ENCODE measurements at regions not wholly inside any gene's neighbourhood (a gene's known extent, or its start where the extent isn't known, plus 50 kb on each side); places are given as distances from the start of the nearest gene placed in this dataset.
"Not testable (repeated sequence)": the region's sequence is repeated elsewhere in the genome, so short reads cannot be mapped to it uniquely, and the experiment has no call there.

GRCh38 chr9:102355982-102356381 is 617.5 kb upstream of the GRIN3A start:
- DNase-seq: no peak

GRCh38 chr9:102354041-102354440 is 615.6 kb upstream of the GRIN3A start:
- no peak for DNase-seq

- DNase-seq: not testable (repeated sequence)
These were observed 599.0 kb upstream of the GRIN3A start for GRCh38 chr9:102337471-102337870.

GRCh38 chr9:102309379-102309778 is 570.9 kb upstream of the GRIN3A start:
- no peak for DNase-seq

GRCh38 chr9:102295188-102295587 is 556.7 kb upstream of the GRIN3A start:
- DNase-seq: no peak

- no peak for DNase-seq
These were observed 535.5 kb upstream of the GRIN3A start for GRCh38 chr9:102273952-102274351.

- no peak for DNase-seq
These were observed 514.7 kb upstream of the GRIN3A start for GRCh38 chr9:102253099-102253498.

GRCh38 chr9:102244916-102245315 is 506.5 kb upstream of the GRIN3A start:
- no peak for DNase-seq

GRCh38 chr9:102237520-102237919 is 499.1 kb upstream of the GRIN3A start:
- DNase-seq: no peak

- no peak for DNase-seq
These were observed 498.6 kb upstream of the GRIN3A start for GRCh38 chr9:102237094-102237493.

GRCh38 chr9:102227416-102227815 is 489.0 kb upstream of the GRIN3A start:
- DNase-seq: not testable (repeated sequence)

GRCh38 chr9:102225841-102226441 is 487.5 kb upstream of the GRIN3A start:
- no peak for DNase-seq

GRCh38 chr9:102223320-102224136 is 485.1 kb upstream of the GRIN3A start:
- DNase-seq: not testable (repeated sequence)

GRCh38 chr9:102209176-102209575 is 470.7 kb upstream of the GRIN3A start:
- no peak for DNase-seq

GRCh38 chr9:102206432-102206831 is 468.0 kb upstream of the GRIN3A start:
- no peak for DNase-seq

- DNase-seq: no peak
These were observed 466.8 kb upstream of the GRIN3A start for GRCh38 chr9:102205251-102205650.

GRCh38 chr9:102202126-102202525 is 463.7 kb upstream of the GRIN3A start:
- no peak for DNase-seq

- no peak for DNase-seq
These were observed 447.5 kb upstream of the GRIN3A start for GRCh38 chr9:102185962-102186361.

- DNase-seq: no peak
These were observed 446.9 kb upstream of the GRIN3A start for GRCh38 chr9:102185371-102185770.

GRCh38 chr9:102178811-102179210 is 440.4 kb upstream of the GRIN3A start:
- DNase-seq: no peak

- not testable (repeated sequence) for DNase-seq
These were observed 435.8 kb upstream of the GRIN3A start for GRCh38 chr9:102174202-102174601.

- no peak for DNase-seq
These were observed 425.8 kb upstream of the GRIN3A start for GRCh38 chr9:102164247-102164646.

GRCh38 chr9:102153081-102153480 is 414.6 kb upstream of the GRIN3A start:
- not testable (repeated sequence) for DNase-seq

GRCh38 chr9:102135768-102136167 is 397.3 kb upstream of the GRIN3A start:
- DNase-seq: no peak

- no peak for DNase-seq
These were observed 386.0 kb upstream of the GRIN3A start for GRCh38 chr9:102124465-102124864.
